OCI-LY1 (cell line): ENCODE measurements at regions not wholly inside any gene's neighbourhood (a gene's known extent, or its start where the extent isn't known, plus 50 kb on each side); places are given as distances from the start of the nearest gene placed in this dataset.

Experiments used
- H2AFZ ChIP-seq: fragments of 200-600 bp; sonication (generic), shearing (Covaris generic); 2 replicates; pipeline ENCODE4 v1.6.0; 2014; ENCODE audit warnings: antibody characterized with exemption, mild to moderate bottlenecking, low read length
- H3F3A ChIP-seq: fragments of 200-600 bp; sonication (generic), shearing (Covaris generic); 2 replicates; pipeline ENCODE4 v1.6.0; 2014; ENCODE audit warnings: mild to moderate bottlenecking, antibody characterized with exemption, low read length, moderate library complexity; ENCODE audit not compliant: insufficient read depth
- H3K27ac ChIP-seq: fragments of 200-600 bp; sonication (generic); 2 replicates; pipeline ENCODE4 v1.5.1; 2014; ENCODE audit warnings: low read length, mixed run types, mild to moderate bottlenecking, low read depth; ENCODE audit not compliant: poor library complexity, severe bottlenecking
- H3K27me3 ChIP-seq: fragments of 200-600 bp; sonication (generic); 2 replicates; pipeline ENCODE4 v1.6.0; 2014; ENCODE audit warnings: antibody characterized with exemption, mild to moderate bottlenecking, low read length, moderate library complexity; ENCODE audit not compliant: insufficient read depth
- H3K36me3 ChIP-seq: fragments of 200-600 bp; sonication (generic); 2 replicates; pipeline ENCODE4 v1.6.1; 2014; ENCODE audit warnings: mild to moderate bottlenecking, antibody characterized with exemption, low read length, moderate library complexity, mixed read lengths; ENCODE audit not compliant: insufficient read depth
- H3K4me1 ChIP-seq: fragments of 200-600 bp; sonication (generic); 2 replicates; pipeline ENCODE4 v1.5.1; 2014; ENCODE audit warnings: mild to moderate bottlenecking, low read length, moderate library complexity; ENCODE audit not compliant: insufficient read depth, severe bottlenecking
- H3K4me2 ChIP-seq: fragments of 200-600 bp; sonication (generic), shearing (Covaris generic); 2 replicates; pipeline ENCODE4 v1.6.1; 2014; ENCODE audit warnings: low read length
- H3K4me3 ChIP-seq: fragments of 200-600 bp; sonication (generic); 2 replicates; pipeline ENCODE4 v1.5.1; 2014; ENCODE audit warnings: low read length, low read depth, mild to moderate bottlenecking, mixed read lengths; ENCODE audit not compliant: poor library complexity, severe bottlenecking
- H3K79me2 ChIP-seq: fragments of 200-600 bp; shearing (Covaris generic); 2 replicates; pipeline ENCODE4 v1.6.1; 2016; ENCODE audit warnings: mixed run types, low read length, mixed read lengths; ENCODE audit not compliant: insufficient read depth
- H3K9ac ChIP-seq: fragments of 200-600 bp; sonication (generic), shearing (Covaris generic); 2 replicates; pipeline ENCODE4 v1.6.1; 2014; ENCODE audit warnings: mild to moderate bottlenecking, low read length, mixed read lengths
- H3K9me2 ChIP-seq: fragments of 200-600 bp; sonication (generic), shearing (Covaris generic); 2 replicates; pipeline ENCODE4 v1.6.1; 2014; ENCODE audit warnings: low read depth, mild to moderate bottlenecking, low read length, mixed read lengths
- H3K9me3 ChIP-seq: fragments of 200-600 bp; shearing (Covaris generic); 2 replicates; pipeline ENCODE4 v1.6.1; 2014; ENCODE audit warnings: low read length, mixed read lengths
- H4K20me1 ChIP-seq: fragments of 200-600 bp; sonication (generic), shearing (Covaris generic); 2 replicates; pipeline ENCODE4 v1.6.0; 2016; ENCODE audit warnings: mild to moderate bottlenecking, low read length; ENCODE audit not compliant: insufficient read depth
- EZH2 ChIP-seq: fragments of 200-600 bp; sonication (generic), shearing (Covaris generic); IDR thresholded peaks from 2 replicates; pipeline ENCODE4 v1.8.0; 2017; ENCODE audit warnings: borderline replicate concordance, mixed run types, mild to moderate bottlenecking, antibody characterized with exemption, low read length, moderate library complexity, mixed read lengths
- TF ChIP-seq, protein P1 (sequence below): fragments of 200-600 bp; sonication (generic), shearing (Covaris generic); IDR thresholded peaks from 2 replicates; pipeline ENCODE4 v1.5.1; 2017; ENCODE audit warnings: mild to moderate bottlenecking, antibody characterized with exemption, low read length, moderate library complexity, mixed read lengths

DNA sequence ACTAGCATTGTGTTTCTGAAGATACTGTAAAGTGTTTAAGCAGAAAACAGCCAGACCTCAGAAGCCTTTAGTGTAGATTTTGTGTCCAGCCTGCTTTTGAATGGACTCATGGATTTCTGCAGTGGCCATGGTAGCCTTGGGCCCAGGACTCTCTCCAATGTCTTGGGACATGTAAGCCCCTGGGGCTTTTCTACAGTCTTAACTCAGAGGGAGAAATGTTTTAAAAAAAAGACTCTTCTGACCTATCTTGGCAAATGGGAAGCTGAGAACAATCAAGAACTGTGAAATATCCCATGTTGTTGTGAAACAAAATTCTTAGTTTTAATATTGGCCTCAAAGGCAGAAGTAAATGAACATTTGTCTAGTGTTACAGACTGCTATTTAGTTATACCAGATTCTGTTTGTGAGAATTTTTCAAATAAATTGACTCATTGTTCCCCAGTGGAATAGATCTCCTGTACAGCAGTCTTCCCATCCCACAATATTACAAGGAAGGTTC lies 112.5 kb upstream of the DMAC1 start:
- no peaks in the 10 kb centered on the region for H3K9me2 ChIP-seq
- no peaks in the 10 kb centered on the region for H3K4me1 ChIP-seq
- H3K36me3 ChIP-seq: no peaks in the 10 kb centered on the region
- no peak overlapping the region for H3K4me2 ChIP-seq
- no peak overlapping the region for H3K27ac ChIP-seq
- no peak overlapping the region for H3K4me3 ChIP-seq
- H3K9me3 ChIP-seq: no peaks in the 10 kb centered on the region
- H3F3A ChIP-seq: no peaks in the 10 kb centered on the region
- no peak overlapping the region for H2AFZ ChIP-seq
- H4K20me1 ChIP-seq: no peaks in the 10 kb centered on the region
- no peak overlapping the region for H3K9ac ChIP-seq
- no peaks in the 10 kb centered on the region for H3K79me2 ChIP-seq
- TF ChIP-seq, protein P1, sequence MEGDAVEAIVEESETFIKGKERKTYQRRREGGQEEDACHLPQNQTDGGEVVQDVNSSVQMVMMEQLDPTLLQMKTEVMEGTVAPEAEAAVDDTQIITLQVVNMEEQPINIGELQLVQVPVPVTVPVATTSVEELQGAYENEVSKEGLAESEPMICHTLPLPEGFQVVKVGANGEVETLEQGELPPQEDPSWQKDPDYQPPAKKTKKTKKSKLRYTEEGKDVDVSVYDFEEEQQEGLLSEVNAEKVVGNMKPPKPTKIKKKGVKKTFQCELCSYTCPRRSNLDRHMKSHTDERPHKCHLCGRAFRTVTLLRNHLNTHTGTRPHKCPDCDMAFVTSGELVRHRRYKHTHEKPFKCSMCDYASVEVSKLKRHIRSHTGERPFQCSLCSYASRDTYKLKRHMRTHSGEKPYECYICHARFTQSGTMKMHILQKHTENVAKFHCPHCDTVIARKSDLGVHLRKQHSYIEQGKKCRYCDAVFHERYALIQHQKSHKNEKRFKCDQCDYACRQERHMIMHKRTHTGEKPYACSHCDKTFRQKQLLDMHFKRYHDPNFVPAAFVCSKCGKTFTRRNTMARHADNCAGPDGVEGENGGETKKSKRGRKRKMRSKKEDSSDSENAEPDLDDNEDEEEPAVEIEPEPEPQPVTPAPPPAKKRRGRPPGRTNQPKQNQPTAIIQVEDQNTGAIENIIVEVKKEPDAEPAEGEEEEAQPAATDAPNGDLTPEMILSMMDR: no peak
- no peak for TF ChIP-seq EZH2
- H3K27me3 ChIP-seq: no peaks in the 10 kb centered on the region

DNA sequence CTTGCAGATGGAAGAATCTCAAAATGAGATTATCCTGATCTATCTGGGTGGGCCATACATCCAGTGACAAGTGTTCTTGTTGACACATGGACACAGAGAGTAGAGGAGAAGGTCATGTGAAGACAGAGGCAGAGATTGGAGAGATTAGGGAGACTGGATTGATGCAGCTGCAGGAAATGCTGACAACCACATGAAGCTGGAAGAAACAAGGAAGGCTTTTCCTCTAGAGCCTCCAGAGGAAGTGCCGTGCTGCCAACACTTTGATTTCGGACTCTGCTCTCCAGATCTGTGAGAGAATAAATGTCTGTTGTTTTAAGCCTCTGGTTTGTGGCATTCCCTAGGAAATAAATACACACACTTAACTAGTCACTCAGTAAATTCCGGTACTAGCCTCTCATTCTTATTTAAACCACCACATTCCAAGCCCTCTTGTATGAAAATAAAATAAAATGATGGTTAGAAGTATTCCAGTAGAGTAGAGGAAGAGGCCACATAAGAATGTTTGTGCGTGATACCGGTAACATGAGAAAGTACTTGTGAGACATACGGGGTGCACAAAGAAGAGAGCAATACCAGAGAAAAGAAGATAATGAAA lies 110.9 kb upstream of the DMAC1 start:
- Histone ChIP-seq H3K36me3 (no peaks in the 10 kb centered on the region), H3K9me3 (no peaks in the 10 kb centered on the region), H3K79me2 (no peaks in the 10 kb centered on the region), H2AFZ (no peak overlapping the region), H3K4me3 (no peak overlapping the region), H3F3A (no peaks in the 10 kb centered on the region), H3K9me2 (no peaks in the 10 kb centered on the region), H3K27ac (no peak overlapping the region), H3K4me2 (no peak overlapping the region), H3K27me3 (no peaks in the 10 kb centered on the region), H3K9ac (no peak overlapping the region), H3K4me1 (no peaks in the 10 kb centered on the region), H4K20me1 (no peaks in the 10 kb centered on the region)
- TF ChIP-seq EZH2: no peak
- TF ChIP-seq, protein P1: no peak

DNA sequence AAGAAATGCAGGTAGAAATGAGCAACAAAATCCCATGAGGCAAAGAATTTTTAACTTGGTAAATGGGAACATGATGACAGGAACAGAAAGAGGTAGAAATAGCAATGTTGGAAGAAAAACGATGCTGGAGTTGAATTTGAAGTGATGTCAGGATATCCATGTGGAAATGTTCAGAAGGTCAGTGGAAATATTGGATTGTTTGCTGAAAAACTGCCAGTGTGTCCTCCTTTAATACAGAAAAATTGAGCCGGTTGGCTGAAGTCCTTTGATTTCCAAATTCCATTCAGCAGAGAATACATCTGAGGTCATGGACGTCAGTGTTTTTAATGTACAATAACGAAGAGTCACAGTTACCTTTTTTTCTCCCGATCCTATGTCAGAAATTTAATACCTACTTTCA lies 110.0 kb upstream of the DMAC1 start:
- H3K27me3 ChIP-seq: no peaks in the 10 kb centered on the region
- no peaks in the 10 kb centered on the region for H3K9me2 ChIP-seq
- no peak overlapping the region for H3K27ac ChIP-seq
- no peaks in the 10 kb centered on the region for H3K4me1 ChIP-seq
- no peak for TF ChIP-seq EZH2
- TF ChIP-seq, protein P1: no peak
- no peak overlapping the region for H2AFZ ChIP-seq
- no peaks in the 10 kb centered on the region for H3K79me2 ChIP-seq
- H4K20me1 ChIP-seq: no peaks in the 10 kb centered on the region
- no peaks in the 10 kb centered on the region for H3K9me3 ChIP-seq
- H3K4me3 ChIP-seq: no peak overlapping the region
- H3K36me3 ChIP-seq: no peaks in the 10 kb centered on the region
- H3K4me2 ChIP-seq: no peak overlapping the region
- no peaks in the 10 kb centered on the region for H3F3A ChIP-seq
- no peak overlapping the region for H3K9ac ChIP-seq
